ENCODE measurements at regions not wholly inside any gene's neighbourhood (a gene's known extent, or its start where the extent isn't known, plus 50 kb on each side); places are given as distances from the start of the nearest gene placed in this dataset.
"Not testable (repeated sequence)": the region's sequence is repeated elsewhere in the genome, so short reads cannot be mapped to it uniquely, and the experiment has no call there.

DNA sequence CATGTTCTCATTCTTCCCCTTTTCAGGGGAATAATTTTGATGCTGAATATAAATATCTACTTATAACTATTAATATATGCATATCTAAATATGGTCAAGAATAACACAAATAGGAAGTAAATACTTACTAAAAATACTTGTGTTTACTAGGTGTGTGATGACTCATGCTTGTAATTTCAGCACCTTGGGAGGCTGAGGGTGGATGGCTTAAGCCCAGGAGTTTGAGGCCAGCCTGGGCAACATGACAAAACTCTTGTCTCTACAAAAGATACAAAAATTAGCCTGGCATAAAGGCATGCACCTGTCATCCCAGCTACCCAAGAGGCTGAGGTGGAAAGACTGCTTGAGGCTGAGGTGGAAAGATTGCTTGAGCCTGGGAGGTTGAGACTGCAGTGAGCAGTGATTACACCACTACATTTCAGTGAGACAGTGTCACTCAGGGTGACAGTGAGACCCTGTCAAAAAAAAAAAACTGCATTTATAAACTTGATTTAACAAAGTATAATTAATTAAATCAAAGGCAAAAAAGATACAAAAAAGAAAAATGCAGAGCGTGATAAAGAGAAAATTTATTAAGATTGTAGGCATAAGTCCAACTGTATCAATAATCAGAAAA is 703.1 kb upstream of the VRK2 start:
- intact Hi-C loops (cut with DNase I), result no loop called here
- DNase-seq, result no peak

DNA sequence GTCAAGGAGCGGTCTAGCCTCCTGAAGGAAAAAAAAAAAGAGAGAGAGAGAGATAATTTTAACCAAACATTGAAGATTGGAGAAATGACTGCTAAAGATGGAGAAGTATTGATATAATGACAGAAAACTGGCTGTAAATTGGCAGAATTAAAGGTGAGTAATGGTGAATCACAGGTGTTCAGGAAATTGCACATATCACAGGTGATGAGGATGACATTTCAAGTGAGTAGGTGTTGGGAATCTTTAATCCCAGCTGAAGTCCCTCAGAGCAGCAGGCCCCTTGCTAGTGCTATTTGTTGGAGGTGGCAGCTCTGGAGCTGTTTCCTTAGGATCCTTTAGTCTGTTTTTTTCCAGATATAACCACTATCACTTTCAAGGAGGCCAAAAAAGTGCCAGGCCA is 678.4 kb upstream of the VRK2 start:
- DNase-seq, result no peak

DNA sequence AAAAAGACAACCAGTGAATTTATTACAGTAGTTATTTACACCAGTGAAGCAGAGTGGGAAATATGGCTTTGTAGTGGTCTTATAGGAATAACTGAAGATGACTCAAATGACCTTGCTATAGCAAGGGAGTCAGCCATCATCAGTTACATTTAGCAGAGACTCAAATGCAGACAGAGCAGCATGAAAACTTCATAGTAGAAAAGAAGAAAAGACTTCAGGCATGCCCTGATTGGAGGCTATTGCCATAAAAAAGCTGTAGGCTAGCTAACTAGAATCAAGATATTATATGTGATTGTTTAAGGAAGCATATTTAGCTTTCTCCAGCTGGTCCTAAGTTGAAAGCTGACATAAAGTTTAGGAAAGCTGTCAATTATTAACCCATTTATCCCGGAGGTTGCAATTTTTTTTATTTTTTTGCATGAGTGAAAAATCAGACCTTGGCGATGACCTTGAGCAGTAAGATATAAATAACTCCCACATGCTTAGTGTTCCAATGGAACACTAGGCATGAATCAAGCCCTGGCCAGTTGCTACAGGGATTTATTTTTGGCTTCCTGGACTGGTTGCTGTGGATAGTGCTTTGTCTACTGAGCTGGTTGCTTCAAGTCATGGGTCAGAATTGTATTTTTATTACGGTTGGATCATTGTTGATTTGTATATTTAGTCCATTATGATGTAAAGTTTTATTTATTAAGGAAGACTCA is 675.6 kb upstream of the VRK2 start:
- intact Hi-C loops (cut with DNase I), result no loop called here
- no peak for DNase-seq

More for the DNA sequence above, 678.4 kb upstream of the VRK2 start:
- intact Hi-C loops (cut with DNase I), result no loop called here

DNA sequence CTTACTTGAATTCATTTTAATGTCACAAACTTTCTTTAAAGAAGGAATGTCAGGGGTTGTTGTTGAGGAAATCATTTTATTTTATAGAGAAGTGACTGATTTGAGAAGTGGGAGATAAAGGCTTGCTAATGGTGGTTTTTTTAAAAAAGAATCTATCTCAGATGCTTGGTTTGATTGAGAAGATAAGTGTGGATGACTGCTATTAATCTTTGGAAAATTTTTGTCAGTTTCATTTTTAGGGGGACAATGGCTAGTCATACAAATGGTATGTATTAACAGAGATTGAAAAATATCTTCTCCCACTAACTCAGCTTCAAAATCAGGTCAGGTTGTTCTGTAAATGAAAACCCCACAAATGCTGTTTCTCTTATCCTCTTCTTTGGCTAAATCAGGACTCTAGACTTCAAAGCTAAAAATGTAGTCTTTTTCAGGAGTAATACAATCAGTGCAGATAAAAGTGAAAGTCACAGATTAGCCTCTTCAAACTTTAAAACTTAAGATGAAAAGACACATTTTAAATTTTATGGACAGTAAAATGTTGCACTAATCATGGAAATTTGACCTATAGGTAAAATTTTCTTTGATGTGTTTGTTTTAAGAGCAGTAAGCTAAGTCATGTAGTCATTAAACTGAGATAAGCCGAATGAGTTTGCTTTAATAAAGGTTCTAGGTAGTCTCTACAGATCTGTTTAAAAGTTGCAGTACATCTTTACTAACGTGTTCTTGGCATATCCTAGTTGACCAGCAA is 674.2 kb upstream of the VRK2 start:
- intact Hi-C loops (cut with DNase I), result no loop called here
- DNase-seq, result no peak

DNA sequence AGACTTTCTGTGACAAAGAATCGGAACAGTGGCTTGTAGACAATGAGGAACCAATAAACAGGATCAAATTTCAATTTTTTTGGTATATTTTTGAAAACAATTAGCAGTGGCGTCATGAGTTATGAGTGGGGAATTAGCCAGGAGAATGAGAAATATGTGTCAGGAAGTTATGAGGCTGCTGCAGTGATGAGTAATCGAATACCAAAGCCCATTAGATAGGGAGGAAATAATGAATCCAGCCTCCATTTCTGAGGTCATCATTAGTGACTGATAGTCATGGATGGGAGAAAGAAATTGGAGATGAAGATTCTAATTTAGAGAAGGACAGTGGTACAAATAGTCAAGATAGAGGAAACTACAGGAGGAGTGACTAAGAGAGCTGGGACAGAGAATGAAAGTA is 673.1 kb upstream of the VRK2 start:
- intact Hi-C loops (cut with DNase I), result no loop called here
- DNase-seq, result no peak

DNA sequence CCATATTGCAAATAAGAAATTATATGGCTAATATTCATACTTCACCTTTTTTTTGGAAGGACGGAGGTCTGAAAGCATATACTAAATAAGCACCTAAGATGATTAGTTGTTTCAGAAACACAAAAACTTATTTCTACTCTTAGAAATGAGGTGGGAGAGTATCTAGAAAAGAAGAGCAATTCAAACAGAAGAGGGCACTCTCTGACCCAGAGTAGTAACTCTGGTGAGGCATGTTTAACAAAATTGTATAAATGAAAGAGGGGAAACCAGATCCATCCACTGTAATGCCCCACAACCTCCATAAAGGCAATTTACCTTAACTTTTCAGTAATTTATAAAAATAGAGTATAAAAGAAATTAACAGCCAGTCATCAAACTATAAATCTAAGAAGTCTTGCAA is 669.6 kb upstream of the VRK2 start:
- no peak for DNase-seq
- intact Hi-C loops (cut with DNase I), result no loop called here

DNA sequence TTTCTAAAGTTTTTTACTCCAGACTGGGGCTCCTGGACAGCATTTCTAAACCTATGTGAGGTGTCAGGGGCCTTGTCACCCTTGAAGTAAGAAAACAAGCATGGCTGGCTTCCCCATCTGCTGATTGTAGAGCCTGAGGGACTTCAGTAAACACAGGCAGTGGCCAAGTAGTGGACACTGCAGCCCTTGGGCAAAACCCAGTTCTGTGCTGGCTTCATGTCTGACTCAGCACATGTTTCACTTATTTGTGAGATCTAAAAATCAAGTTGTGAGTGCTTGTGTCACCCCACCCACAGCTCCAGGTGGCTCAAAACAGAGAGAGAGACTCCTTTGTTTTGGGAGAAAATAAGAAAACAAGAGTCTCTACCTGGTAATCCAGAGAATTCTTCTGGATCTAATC is 660.3 kb upstream of the VRK2 start:
- no peak for DNase-seq
- intact Hi-C loops (cut with DNase I), result no loop called here

DNA sequence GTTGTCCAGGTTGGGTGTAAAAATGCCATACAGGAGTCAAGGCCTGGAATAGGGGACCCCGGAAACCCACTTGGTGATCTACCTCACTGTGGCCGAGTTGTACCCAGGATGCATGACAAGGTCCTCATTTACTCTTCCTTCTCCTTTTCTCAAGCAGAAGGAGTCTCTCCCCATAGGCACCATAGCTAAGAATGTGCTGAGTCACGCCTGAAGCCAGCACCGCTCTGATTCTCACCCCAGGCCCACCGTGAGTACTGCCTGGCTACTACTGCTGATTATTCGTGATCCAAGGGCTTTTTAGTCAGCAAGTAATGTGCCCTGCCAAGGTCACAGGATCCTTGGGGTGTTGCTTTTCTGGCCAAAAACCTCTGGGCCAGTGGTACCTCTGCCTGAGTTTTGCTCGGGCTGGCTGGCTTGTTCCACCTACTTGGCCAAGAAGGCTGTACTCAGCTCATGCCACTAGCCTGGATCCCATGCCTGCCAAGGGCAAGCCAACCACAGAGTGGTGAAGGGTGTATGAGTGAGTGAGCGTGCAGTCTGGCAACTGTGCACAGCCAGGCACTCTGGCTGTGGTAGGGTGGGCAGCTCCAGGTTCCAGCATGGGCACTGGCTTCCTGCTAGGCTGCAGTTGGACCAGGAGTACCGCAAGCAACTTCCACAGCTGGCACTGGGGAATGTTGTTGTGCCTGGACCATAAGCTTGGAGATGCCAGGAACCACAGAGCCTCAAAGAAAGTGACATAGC is 650.1 kb upstream of the VRK2 start:
- intact Hi-C loops (cut with DNase I), result no loop called here

DNA sequence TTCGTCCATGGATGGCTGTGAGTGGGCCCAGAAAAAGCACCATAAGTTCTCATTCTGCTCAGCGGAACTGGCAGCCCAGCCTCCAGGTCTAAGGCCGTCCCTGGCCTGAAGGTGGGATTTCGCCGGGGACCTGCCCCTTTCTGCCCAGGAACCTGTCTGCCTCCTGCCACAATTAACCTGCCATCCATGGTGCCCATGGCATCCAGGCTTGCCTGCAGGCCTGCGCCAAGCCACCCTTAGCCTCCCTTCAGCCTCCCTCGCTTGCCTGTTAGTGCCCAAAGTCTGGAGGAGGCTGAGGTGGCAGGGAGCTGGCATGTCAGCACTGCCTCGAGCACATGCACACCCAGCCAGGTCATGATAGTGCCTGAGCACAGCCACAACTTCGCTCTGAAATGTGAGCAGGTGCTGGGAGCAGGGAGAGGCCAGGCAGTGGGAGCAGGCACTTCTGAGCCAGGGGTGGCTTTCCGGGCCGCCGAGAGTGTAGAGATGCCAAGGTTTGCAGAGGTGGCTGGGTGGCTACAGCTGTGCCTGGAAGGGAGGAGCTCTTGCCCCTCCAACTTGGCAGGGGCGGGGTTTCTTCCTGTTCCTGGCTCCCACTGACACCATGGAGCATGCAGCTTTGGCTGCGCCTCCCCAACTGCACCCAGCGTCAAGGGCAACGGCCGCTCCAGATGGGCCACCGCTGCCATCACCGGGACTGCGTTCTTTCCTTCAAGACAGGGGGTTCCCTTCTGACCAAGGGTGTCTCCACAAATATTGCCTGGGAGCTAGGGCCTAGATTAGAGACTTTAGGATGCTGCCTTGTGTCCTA is 648.9 kb upstream of the VRK2 start:
- intact Hi-C loops (cut with DNase I), result no loop called here
- DNase-seq, result peak in 1 of 42 donors; percentile 3

More for the DNA sequence above, 650.1 kb upstream of the VRK2 start:
- DNase-seq, result peak in 1 of 42 donors; percentile 4

DNA sequence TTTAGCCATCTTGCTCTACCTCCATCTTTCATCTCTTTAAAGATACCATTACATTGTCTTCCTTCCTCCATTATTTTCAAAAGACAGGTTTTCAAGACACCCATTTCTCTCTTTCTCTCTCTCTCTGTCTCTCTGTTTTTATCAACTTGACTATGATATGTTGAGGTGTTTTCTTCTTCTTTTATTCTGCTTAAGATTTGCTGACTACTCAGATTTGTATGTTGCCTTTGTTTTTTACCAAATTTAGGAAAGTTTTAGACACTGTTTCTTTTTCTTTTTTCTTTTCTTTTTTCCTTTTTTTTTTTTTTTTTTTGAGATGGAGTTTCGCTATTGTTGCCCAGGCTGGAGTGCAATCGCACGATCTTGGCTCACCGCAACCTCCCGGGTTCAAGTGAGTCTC is 647.5 kb upstream of the VRK2 start:
- DNase-seq, result no peak
- intact Hi-C loops (cut with DNase I), result no loop called here

DNA sequence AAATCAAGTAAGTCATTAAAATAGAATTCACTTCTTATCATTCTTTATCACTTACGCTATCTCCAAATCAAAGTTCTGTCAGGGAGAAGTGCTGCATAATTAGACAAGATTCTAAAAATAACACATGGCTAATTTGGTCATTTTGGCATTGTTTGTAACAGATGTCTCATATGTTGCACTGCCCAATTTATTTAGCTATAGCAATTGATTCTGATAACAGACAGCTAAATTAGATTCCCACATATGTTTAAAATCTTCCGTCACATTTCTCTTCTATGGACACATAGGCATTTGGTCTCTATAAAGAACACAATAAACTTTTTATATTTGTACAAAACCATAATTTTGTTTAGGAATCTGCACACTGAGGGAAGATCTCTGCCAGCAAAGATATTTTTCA is 644.5 kb upstream of the VRK2 start:
- no peak for DNase-seq
- intact Hi-C loops (cut with DNase I), result no loop called here

DNA sequence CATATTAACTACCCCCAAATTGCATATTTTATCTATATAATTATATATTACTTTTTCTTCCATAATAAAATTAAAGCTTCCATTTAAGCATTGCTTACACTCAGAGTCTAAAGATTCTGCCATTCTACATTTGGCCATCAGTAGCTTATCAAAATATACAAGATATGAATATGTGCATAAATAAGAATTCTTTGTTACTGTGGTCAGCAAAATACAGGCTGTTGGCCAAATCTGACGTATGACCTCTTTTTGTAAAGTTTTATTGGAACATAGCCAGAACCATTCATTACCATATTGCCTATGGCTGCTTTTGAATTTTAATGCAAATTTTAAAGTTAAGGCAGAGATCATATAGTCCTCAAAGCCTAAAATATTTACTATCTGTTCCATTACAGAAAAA is 643.9 kb upstream of the VRK2 start:
- DNase-seq, result no peak
- intact Hi-C loops (cut with DNase I), result no loop called here

DNA sequence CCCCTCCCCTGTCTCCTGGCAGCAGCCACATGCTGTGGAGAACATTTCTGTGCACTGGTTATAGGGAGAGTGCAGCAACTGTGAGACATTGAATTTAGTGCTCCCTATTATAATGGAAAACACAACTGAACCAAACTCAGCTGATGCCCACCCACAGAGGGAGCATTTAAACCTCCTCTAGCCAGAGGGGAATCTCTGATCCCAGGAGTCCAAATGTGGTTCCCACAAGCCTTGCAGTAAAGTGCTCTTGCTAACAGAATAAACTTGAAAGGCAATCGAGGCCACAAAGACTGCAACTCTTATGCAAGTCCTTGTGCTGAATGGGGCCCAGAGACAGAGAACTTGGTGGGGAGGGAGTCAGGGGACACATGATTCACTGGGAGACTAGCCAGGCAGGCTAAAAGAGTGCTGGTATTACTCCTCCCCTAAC is 638.8 kb upstream of the VRK2 start:
- intact Hi-C loops (cut with DNase I), result no loop called here
- DNase-seq, result no peak

DNA sequence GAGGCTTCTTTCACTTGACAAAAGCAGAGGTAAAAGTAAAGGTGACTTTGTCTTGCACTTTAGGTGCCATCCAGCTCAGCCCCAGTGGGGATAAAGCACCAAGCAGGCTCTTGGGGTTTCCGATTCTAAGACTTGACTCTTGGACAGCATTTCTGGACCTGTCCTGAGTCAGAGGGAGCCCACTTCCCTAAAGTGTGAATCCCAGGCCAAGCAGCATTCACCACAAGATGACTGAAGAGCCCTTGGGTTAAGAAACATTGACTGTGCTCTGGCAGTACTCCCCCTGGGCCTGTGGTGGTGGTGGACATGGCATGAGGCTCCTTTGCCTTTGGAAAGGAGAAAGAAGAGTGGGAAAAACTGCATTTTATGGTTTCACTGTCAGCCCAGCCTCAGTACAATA is 638.0 kb upstream of the VRK2 start:
- DNase-seq, result no peak
- intact Hi-C loops (cut with DNase I), result no loop called here

DNA sequence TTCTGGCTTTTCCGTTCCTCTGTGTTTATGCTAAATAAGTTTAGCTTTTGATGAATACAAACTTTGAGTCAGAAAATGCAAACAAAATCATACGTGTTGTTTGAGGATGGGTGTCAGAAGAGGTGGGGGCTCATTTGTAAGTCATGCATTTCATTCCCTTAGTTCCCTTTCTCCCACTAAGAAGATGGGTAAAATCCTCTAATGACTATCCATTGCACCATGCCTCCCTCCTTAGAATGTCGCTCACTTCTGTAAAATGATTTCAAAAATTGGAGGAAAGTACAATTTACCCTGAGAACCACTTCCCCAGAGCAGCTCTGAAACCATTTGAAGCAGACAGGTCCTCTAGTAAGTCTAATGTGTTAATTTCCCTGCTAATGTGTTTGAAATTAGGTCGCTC is 629.6 kb upstream of the VRK2 start:
- no peak for DNase-seq
- intact Hi-C loops (cut with DNase I), result no loop called here

DNA sequence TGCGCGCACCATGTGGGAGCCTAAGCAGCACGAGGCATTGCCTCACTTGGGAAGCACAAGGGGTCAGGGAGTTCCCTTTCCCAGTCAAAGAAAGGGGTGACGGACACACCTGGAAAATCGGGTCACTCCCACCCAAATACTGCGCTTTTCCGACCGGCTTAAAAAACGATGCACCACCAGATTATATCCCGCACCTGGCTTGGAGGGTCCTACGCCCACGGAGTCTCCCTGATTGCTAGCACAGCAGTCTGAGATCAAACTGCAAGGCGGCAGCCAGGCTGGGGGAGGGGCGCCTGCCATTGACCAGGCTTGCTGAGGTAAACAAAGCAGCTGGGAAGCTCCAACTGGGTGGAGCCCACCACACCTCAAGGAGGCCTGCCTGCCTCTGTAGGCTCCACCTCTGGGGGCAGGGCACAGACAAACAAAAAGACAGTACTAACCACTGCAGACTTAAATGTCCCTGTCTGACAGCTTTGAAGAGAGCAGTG is 627.7 kb upstream of the VRK2 start:
- intact Hi-C loops (cut with DNase I); DNase-seq: not testable (repeated sequence)

DNA sequence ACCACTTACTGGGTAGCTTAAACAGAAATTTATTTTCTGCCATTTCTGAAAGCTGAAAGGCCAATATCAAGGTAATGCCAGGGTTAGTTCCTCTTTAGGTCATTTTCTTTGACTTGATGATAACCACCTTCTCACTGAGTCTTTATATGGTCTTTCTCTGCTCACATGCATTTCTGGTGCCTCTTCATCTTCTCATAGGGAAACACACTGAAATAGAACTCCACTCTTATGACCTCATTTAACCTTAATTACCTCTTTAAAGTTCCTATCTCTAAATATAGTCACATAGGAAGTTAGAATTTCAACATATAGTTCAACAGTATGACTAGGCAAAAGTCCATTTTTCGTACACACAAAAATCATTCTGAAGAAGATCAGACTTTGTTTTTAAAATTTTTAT is 616.8 kb upstream of the VRK2 start:
- intact Hi-C loops (cut with DNase I), result no loop called here

DNA sequence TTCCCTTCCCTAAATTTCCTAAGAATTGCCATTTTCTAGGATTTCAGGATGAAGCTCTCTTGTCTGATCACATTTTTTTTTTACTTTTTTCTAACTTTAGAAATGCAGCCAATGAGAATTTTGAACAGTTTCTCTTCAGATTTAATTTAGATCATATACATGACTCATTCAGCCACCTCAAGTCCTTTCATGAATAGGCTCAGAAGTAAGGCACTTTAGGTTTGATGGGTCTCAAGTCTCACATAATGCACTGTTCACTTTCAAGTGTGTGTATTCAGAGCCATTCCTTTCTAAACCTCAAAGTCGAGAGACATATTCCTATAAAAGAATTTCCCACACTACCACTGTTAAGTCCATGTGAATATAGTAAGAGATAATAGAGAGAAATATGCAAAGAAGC is 614.1 kb upstream of the VRK2 start:
- no peak for DNase-seq
- intact Hi-C loops (cut with DNase I), result no loop called here

More for the DNA sequence above, 616.8 kb upstream of the VRK2 start:
- no peak for DNase-seq

DNA sequence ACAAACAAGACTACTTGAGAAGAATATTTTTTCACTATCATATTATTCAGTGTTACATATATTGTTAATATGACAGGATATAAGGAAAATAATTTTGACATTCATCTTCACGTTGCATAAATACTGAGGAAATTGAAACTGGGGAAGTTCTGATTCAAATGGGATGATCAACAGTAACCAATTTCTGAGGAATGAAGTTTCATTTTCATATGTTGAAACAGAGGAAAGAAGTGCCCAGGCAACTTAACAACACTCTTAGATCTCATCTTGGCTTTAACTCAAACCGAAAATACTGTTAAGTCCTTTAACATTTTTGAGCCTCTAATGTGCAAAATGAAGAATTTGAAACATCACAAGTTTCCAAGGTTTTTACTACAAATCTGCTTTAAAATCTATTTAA is 612.2 kb upstream of the VRK2 start:
- DNase-seq, result no peak
- intact Hi-C loops (cut with DNase I), result no loop called here
